HL-60 (cell line): ENCODE measurements at regions not wholly inside any gene's neighbourhood (a gene's known extent, or its start where the extent isn't known, plus 50 kb on each side); places are given as distances from the start of the nearest gene placed in this dataset.

Source experiments
- GABPA ChIP-seq: IDR thresholded peaks from 2 replicates; pipeline ENCODE4 v1.6.1; 2012; ENCODE audit warnings: low read depth
- POLR2AphosphoS5 ChIP-seq: IDR thresholded peaks from 2 replicates; pipeline ENCODE4 v1.6.1; 2012; ENCODE audit warnings: low read depth
- TF ChIP-seq, protein P1 (sequence below): IDR thresholded peaks from one replicate; pipeline ENCODE4 v1.5.1; 2011; ENCODE audit warnings: low read length, control low read depth, inconsistent platforms; ENCODE audit not compliant: insufficient read depth
- TF ChIP-seq, protein P2 (sequence below): IDR thresholded peaks from 2 replicates; pipeline ENCODE4 v1.6.1; 2012; ENCODE audit warnings: low read depth; ENCODE audit not compliant: insufficient replicate concordance

DNA sequence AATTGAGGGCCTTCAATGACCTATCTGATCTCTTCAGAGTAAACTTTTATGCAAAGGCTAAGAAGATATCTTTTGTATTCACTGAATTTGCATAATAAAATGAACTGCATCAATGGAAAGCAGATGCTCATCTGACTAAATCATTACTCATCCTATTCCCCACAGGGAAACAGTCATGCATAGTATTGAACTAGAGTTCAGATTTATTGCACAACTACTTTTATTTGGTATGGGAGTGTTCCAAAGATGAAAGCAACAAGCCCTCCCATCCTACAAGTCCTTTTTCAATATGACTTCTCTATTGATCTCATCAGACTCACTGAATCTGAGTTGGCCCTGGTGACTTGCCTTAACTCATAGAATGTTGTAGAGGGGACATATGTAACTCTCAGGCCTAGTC, 159.8 kb downstream of the KITLG start:
- TF ChIP-seq, protein P1, sequence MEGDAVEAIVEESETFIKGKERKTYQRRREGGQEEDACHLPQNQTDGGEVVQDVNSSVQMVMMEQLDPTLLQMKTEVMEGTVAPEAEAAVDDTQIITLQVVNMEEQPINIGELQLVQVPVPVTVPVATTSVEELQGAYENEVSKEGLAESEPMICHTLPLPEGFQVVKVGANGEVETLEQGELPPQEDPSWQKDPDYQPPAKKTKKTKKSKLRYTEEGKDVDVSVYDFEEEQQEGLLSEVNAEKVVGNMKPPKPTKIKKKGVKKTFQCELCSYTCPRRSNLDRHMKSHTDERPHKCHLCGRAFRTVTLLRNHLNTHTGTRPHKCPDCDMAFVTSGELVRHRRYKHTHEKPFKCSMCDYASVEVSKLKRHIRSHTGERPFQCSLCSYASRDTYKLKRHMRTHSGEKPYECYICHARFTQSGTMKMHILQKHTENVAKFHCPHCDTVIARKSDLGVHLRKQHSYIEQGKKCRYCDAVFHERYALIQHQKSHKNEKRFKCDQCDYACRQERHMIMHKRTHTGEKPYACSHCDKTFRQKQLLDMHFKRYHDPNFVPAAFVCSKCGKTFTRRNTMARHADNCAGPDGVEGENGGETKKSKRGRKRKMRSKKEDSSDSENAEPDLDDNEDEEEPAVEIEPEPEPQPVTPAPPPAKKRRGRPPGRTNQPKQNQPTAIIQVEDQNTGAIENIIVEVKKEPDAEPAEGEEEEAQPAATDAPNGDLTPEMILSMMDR: no peak
- TF ChIP-seq, protein P2, sequence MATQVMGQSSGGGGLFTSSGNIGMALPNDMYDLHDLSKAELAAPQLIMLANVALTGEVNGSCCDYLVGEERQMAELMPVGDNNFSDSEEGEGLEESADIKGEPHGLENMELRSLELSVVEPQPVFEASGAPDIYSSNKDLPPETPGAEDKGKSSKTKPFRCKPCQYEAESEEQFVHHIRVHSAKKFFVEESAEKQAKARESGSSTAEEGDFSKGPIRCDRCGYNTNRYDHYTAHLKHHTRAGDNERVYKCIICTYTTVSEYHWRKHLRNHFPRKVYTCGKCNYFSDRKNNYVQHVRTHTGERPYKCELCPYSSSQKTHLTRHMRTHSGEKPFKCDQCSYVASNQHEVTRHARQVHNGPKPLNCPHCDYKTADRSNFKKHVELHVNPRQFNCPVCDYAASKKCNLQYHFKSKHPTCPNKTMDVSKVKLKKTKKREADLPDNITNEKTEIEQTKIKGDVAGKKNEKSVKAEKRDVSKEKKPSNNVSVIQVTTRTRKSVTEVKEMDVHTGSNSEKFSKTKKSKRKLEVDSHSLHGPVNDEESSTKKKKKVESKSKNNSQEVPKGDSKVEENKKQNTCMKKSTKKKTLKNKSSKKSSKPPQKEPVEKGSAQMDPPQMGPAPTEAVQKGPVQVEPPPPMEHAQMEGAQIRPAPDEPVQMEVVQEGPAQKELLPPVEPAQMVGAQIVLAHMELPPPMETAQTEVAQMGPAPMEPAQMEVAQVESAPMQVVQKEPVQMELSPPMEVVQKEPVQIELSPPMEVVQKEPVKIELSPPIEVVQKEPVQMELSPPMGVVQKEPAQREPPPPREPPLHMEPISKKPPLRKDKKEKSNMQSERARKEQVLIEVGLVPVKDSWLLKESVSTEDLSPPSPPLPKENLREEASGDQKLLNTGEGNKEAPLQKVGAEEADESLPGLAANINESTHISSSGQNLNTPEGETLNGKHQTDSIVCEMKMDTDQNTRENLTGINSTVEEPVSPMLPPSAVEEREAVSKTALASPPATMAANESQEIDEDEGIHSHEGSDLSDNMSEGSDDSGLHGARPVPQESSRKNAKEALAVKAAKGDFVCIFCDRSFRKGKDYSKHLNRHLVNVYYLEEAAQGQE: no peak
- TF ChIP-seq GABPA (no peak), POLR2AphosphoS5 (no peak)
